ENCODE measurements at regions not wholly inside any gene's neighbourhood (a gene's known extent, or its start where the extent isn't known, plus 50 kb on each side); places are given as distances from the start of the nearest gene placed in this dataset.

- no peak overlapping the region for H3K27ac ChIP-seq (ENCODE audit: low read depth, low read length)
- Mint-ChIP-seq H3K27me3 (peaks cover 0 to 14% (median 0%) of the 10 kb centered on the region in 5 donors), H3K4me1 (no peaks in the 10 kb centered on the region), H3K4me3 (no peak overlapping the region), H3K27ac (no peak overlapping the region), H3K36me3 (no peaks in the 10 kb centered on the region), H3K9me3 (peaks cover 0 to 5% (median 0%) of the 10 kb centered on the region in 11 donors)
- no peak overlapping the region for H3K4me3 ChIP-seq (ENCODE audit: low read length)
- DNase-seq (no peak), ATAC-seq (no peak)
- H3K9me3 ChIP-seq (ENCODE audit: control insufficient read depth in 2 of 3, low read length in 3 of 3), result no peaks in the 10 kb centered on the region
- intact Hi-C loops (cut with micrococcal nuclease), result no loop called here
- no peaks in the 10 kb centered on the region for H3K4me1 ChIP-seq (ENCODE audit: control insufficient read depth in 2 of 2, insufficient read depth in 2 of 2, low read length in 2 of 2)
- ChIA-PET POLR2A (no interaction called here), CTCF (no interaction called here)
- no peaks in the 10 kb centered on the region for H3K27me3 ChIP-seq (ENCODE audit: control insufficient read depth in 2 of 2, insufficient read depth in 2 of 2, low read length in 2 of 2)
- no peaks in the 10 kb centered on the region for H3K36me3 ChIP-seq (ENCODE audit: control insufficient read depth in 2 of 3, insufficient read depth in 3 of 3, low read length in 3 of 3)
Measured at GRCh38 chr17:79241616-79242015, 167.0 kb downstream of the ENGASE start.

- Mint-ChIP-seq H3K27ac (no peak overlapping the region), H3K4me1 (no peaks in the 10 kb centered on the region), H3K4me3 (no peak overlapping the region), H3K9me3 (peaks cover 0 to 4% (median 0%) of the 10 kb centered on the region in 11 donors), H3K27me3 (peaks cover 0 to 6% (median 4%) of the 10 kb centered on the region in 5 donors), H3K36me3 (no peaks in the 10 kb centered on the region)
- Histone ChIP-seq H3K9me3 (ENCODE audit: control insufficient read depth in 2 of 3, low read length in 3 of 3) (no peaks in the 10 kb centered on the region), H3K4me1 (ENCODE audit: control insufficient read depth in 2 of 2, insufficient read depth in 2 of 2, low read length in 2 of 2) (no peaks in the 10 kb centered on the region), H3K27me3 (ENCODE audit: control insufficient read depth in 2 of 2, insufficient read depth in 2 of 2, low read length in 2 of 2) (no peaks in the 10 kb centered on the region), H3K4me3 (ENCODE audit: low read length) (no peak overlapping the region), H3K27ac (ENCODE audit: low read depth, low read length) (no peak overlapping the region), H3K36me3 (ENCODE audit: control insufficient read depth in 2 of 3, insufficient read depth in 3 of 3, low read length in 3 of 3) (no peaks in the 10 kb centered on the region)
- ChIA-PET CTCF (no interaction called here), POLR2A (no interaction called here)
- DNase-seq (no peak), ATAC-seq (no peak)
- intact Hi-C loops (cut with micrococcal nuclease), result no loop called here
Measured at GRCh38 chr17:79239205-79239604, 164.6 kb downstream of the ENGASE start.

GRCh38 chr17:79237448-79238053 lies 162.9 kb downstream of the ENGASE start:
- no peaks in the 10 kb centered on the region for H3K4me1 Mint-ChIP-seq
- no peak overlapping the region for H3K27ac ChIP-seq (ENCODE audit: low read depth, low read length)
- ChIA-PET POLR2A (no interaction called here), CTCF (no interaction called here)
- intact Hi-C loops (cut with micrococcal nuclease), result no loop called here
- DNase-seq (no peak), ATAC-seq (no peak)
- no peak overlapping the region for H3K4me3 Mint-ChIP-seq
- H3K9me3 Mint-ChIP-seq, result peaks cover 0 to 5% (median 0%) of the 10 kb centered on the region in 11 donors
- no peaks in the 10 kb centered on the region for H3K36me3 Mint-ChIP-seq
- H3K27ac Mint-ChIP-seq, result no peak overlapping the region
- no peaks in the 10 kb centered on the region for H3K4me1 ChIP-seq (ENCODE audit: control insufficient read depth in 2 of 2, insufficient read depth in 2 of 2, low read length in 2 of 2)
- peaks cover 0 to 6% (median 4%) of the 10 kb centered on the region in 5 donors for H3K27me3 Mint-ChIP-seq
- H3K36me3 ChIP-seq (ENCODE audit: control insufficient read depth in 2 of 3, insufficient read depth in 3 of 3, low read length in 3 of 3), result no peaks in the 10 kb centered on the region
- H3K4me3 ChIP-seq (ENCODE audit: low read length), result no peak overlapping the region
- H3K9me3 ChIP-seq (ENCODE audit: control insufficient read depth in 2 of 3, low read length in 3 of 3), result no peaks in the 10 kb centered on the region
- H3K27me3 ChIP-seq (ENCODE audit: control insufficient read depth in 2 of 2, insufficient read depth in 2 of 2, low read length in 2 of 2), result no peaks in the 10 kb centered on the region

GRCh38 chr17:79235808-79236207 lies 161.2 kb downstream of the ENGASE start:
- Histone ChIP-seq H3K27me3 (ENCODE audit: control insufficient read depth in 2 of 2, insufficient read depth in 2 of 2, low read length in 2 of 2) (no peaks in the 10 kb centered on the region), H3K36me3 (ENCODE audit: control insufficient read depth in 2 of 3, insufficient read depth in 3 of 3, low read length in 3 of 3) (no peaks in the 10 kb centered on the region), H3K4me3 (ENCODE audit: low read length) (no peak overlapping the region), H3K9me3 (ENCODE audit: control insufficient read depth in 2 of 3, low read length in 3 of 3) (no peaks in the 10 kb centered on the region), H3K27ac (ENCODE audit: low read depth, low read length) (no peak overlapping the region), H3K4me1 (ENCODE audit: control insufficient read depth in 2 of 2, insufficient read depth in 2 of 2, low read length in 2 of 2) (no peaks in the 10 kb centered on the region)
- intact Hi-C loops (cut with micrococcal nuclease), result no loop called here
- no peak overlapping the region for H3K27ac Mint-ChIP-seq
- peaks cover 0 to 8% (median 2%) of the 10 kb centered on the region in 5 donors for H3K27me3 Mint-ChIP-seq
- ChIA-PET CTCF (no interaction called here), POLR2A (no interaction called here)
- DNase-seq (no peak), ATAC-seq (no peak)
- no peaks in the 10 kb centered on the region for H3K36me3 Mint-ChIP-seq
- H3K4me1 Mint-ChIP-seq, result no peaks in the 10 kb centered on the region
- H3K4me3 Mint-ChIP-seq, result no peak overlapping the region
- H3K9me3 Mint-ChIP-seq, result peaks cover 0 to 11% (median 0%) of the 10 kb centered on the region in 11 donors

- no peak overlapping the region for H3K4me3 ChIP-seq (ENCODE audit: low read length)
- peaks cover 0 to 11% (median 0%) of the 10 kb centered on the region in 11 donors for H3K9me3 Mint-ChIP-seq
- ATAC-seq (no peak), DNase-seq (no peak)
- H3K27ac ChIP-seq (ENCODE audit: low read depth, low read length), result no peak overlapping the region
- H3K9me3 ChIP-seq (ENCODE audit: control insufficient read depth in 2 of 3, low read length in 3 of 3), result no peaks in the 10 kb centered on the region
- no peak overlapping the region for H3K4me3 Mint-ChIP-seq
- no peaks in the 10 kb centered on the region for H3K4me1 ChIP-seq (ENCODE audit: control insufficient read depth in 2 of 2, insufficient read depth in 2 of 2, low read length in 2 of 2)
- intact Hi-C loops (cut with micrococcal nuclease), result no loop called here
- H3K36me3 Mint-ChIP-seq, result no peaks in the 10 kb centered on the region
- no peaks in the 10 kb centered on the region for H3K4me1 Mint-ChIP-seq
- peaks cover 0 to 8% (median 2%) of the 10 kb centered on the region in 5 donors for H3K27me3 Mint-ChIP-seq
- H3K27me3 ChIP-seq (ENCODE audit: control insufficient read depth in 2 of 2, insufficient read depth in 2 of 2, low read length in 2 of 2), result no peaks in the 10 kb centered on the region
- ChIA-PET POLR2A (no interaction called here), CTCF (no interaction called here)
- H3K27ac Mint-ChIP-seq, result no peak overlapping the region
- H3K36me3 ChIP-seq (ENCODE audit: control insufficient read depth in 2 of 3, insufficient read depth in 3 of 3, low read length in 3 of 3), result no peaks in the 10 kb centered on the region
Measured at GRCh38 chr17:79233916-79234551, 159.4 kb downstream of the ENGASE start.

- intact Hi-C loops (cut with micrococcal nuclease), result no loop called here
Measured at GRCh38 chr17:79232957-79233356, 158.3 kb downstream of the ENGASE start.

GRCh38 chr17:79231766-79232287 lies 157.2 kb downstream of the ENGASE start:
- no peaks in the 10 kb centered on the region for H3K36me3 ChIP-seq (ENCODE audit: control insufficient read depth in 2 of 3, insufficient read depth in 3 of 3, low read length in 3 of 3)
- Mint-ChIP-seq H3K36me3 (no peaks in the 10 kb centered on the region), H3K4me3 (no peak overlapping the region), H3K27ac (no peak overlapping the region), H3K4me1 (no peaks in the 10 kb centered on the region), H3K9me3 (peaks cover 0 to 11% (median 0%) of the 10 kb centered on the region in 11 donors), H3K27me3 (peaks cover 2 to 9% (median 6%) of the 10 kb centered on the region in 5 donors)
- ChIA-PET POLR2A (no interaction called here), CTCF (no interaction called here)
- no peak overlapping the region for H3K4me3 ChIP-seq (ENCODE audit: low read length)
- H3K27ac ChIP-seq (ENCODE audit: low read depth, low read length), result no peak overlapping the region
- intact Hi-C loops (cut with micrococcal nuclease), result no loop called here
- no peaks in the 10 kb centered on the region for H3K9me3 ChIP-seq (ENCODE audit: control insufficient read depth in 2 of 3, low read length in 3 of 3)
- H3K27me3 ChIP-seq (ENCODE audit: control insufficient read depth in 2 of 2, insufficient read depth in 2 of 2, low read length in 2 of 2), result no peaks in the 10 kb centered on the region
- ATAC-seq (no peak), DNase-seq (no peak)
- no peaks in the 10 kb centered on the region for H3K4me1 ChIP-seq (ENCODE audit: control insufficient read depth in 2 of 2, insufficient read depth in 2 of 2, low read length in 2 of 2)

More at GRCh38 chr17:79232957-79233356, 158.3 kb downstream of the ENGASE start:
- ATAC-seq, result no peak
- Mint-ChIP-seq H3K27me3 (peaks cover 2 to 13% (median 6%) of the 10 kb centered on the region in 5 donors), H3K9me3 (peaks cover 0 to 11% (median 0%) of the 10 kb centered on the region in 11 donors), H3K4me3 (no peak overlapping the region), H3K4me1 (no peaks in the 10 kb centered on the region), H3K36me3 (no peaks in the 10 kb centered on the region), H3K27ac (no peak overlapping the region)
- Histone ChIP-seq H3K36me3 (ENCODE audit: control insufficient read depth in 2 of 3, insufficient read depth in 3 of 3, low read length in 3 of 3) (no peaks in the 10 kb centered on the region), H3K4me3 (ENCODE audit: low read length) (no peak overlapping the region), H3K9me3 (ENCODE audit: control insufficient read depth in 2 of 3, low read length in 3 of 3) (no peaks in the 10 kb centered on the region), H3K27me3 (ENCODE audit: control insufficient read depth in 2 of 2, insufficient read depth in 2 of 2, low read length in 2 of 2) (no peaks in the 10 kb centered on the region), H3K4me1 (ENCODE audit: control insufficient read depth in 2 of 2, insufficient read depth in 2 of 2, low read length in 2 of 2) (no peaks in the 10 kb centered on the region), H3K27ac (ENCODE audit: low read depth, low read length) (no peak overlapping the region)
- CTCF ChIA-PET, result no interaction called here
- no peak for DNase-seq
- POLR2A ChIA-PET, result interaction anchor here (0.6 kb wide), 1 partner anchor 146 kb away, joined by 3 read pairs; no protein-coding TSS in a partner anchor

Measured in naive thymus-derived CD4-positive, alpha-beta T cell (primary cell).